HFF-Myc (cell line): ENCODE measurements at regions not wholly inside any gene's neighbourhood (a gene's known extent, or its start where the extent isn't known, plus 50 kb on each side); places are given as distances from the start of the nearest gene placed in this dataset.

Experiments used
- DNase-seq: peaks from one replicate; pipeline ENCODE4 v3.0.0-alpha.2; 2011; ENCODE audit warnings: low read depth; ENCODE audit errors: extremely low read depth
- H3K4me3 ChIP-seq: replicated peaks from 2 replicates; pipeline ENCODE4 v1.5.1; 2011; ENCODE audit warnings: low read depth, mild to moderate bottlenecking, control low read depth, low read length
- TF ChIP-seq, protein P1 (sequence below): IDR thresholded peaks from 2 replicates; pipeline ENCODE4 v1.5.1; 2012; ENCODE audit warnings: mild to moderate bottlenecking, low read depth, low read length, control low read depth; ENCODE audit errors: missing control alignments

DNA sequence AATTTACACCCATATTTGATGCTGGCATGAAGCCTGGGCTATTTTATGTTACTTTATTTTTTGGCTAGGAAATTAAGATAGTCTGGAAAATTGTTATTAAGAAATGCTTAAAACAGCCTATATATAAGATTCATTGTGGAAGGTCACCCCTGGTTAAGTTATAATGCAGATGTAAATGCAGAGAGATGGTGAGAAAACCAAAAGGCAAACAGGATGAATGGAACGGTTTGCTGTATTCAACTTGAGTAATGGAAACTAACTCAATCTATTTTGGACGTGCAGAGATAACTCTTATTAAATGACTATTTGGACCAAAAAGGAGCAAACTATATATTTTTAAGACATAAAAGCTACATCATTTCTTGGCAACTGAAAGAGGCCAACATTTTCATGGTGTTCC, 446.3 kb upstream of the FRG1 start:
- no peak overlapping the region for H3K4me3 ChIP-seq
- TF ChIP-seq, protein P1, sequence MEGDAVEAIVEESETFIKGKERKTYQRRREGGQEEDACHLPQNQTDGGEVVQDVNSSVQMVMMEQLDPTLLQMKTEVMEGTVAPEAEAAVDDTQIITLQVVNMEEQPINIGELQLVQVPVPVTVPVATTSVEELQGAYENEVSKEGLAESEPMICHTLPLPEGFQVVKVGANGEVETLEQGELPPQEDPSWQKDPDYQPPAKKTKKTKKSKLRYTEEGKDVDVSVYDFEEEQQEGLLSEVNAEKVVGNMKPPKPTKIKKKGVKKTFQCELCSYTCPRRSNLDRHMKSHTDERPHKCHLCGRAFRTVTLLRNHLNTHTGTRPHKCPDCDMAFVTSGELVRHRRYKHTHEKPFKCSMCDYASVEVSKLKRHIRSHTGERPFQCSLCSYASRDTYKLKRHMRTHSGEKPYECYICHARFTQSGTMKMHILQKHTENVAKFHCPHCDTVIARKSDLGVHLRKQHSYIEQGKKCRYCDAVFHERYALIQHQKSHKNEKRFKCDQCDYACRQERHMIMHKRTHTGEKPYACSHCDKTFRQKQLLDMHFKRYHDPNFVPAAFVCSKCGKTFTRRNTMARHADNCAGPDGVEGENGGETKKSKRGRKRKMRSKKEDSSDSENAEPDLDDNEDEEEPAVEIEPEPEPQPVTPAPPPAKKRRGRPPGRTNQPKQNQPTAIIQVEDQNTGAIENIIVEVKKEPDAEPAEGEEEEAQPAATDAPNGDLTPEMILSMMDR, result no peak
- no peak for DNase-seq

DNA sequence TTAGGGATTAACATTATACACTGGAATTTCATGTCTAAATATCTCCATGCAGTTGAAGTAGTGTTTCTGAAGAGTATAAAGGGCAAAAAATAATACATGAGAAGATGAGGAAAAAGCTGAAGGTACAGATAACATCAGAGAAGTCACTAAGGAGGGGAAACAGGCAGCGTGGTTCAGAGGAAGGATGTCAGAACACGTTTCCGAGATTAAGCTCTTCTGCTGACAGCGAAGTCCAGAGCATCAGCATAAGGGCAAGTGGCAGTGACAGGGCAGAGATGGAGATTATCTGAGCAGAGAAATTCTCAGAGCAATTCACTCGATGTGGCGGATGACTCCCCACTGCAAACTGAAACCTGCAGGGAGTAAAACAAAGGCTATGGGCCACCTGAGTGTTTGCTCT, 443.2 kb upstream of the FRG1 start:
- TF ChIP-seq, protein P1, result no peak
- H3K4me3 ChIP-seq, result no peak overlapping the region
- no peak for DNase-seq

DNA sequence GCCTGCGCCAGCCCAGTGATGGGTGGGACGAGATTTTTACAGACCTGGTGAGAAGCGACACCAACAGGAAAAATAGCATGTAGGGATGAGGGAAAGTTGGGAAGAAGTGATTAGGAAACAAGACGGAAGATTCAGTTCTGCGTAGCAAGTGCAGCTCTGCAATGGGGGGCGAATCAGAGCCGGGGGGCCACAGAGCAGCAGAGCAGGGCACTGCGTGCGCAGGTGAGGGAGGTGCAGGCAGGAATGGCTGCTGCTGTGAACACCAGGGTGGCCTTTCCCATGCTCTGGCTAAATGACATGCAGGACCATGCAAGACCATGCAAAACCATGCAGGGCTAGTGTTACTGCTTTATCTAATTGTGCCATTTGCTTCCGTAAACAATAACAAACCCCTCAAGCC, 442.7 kb upstream of the FRG1 start:
- TF ChIP-seq, protein P1, result no peak
- no peak overlapping the region for H3K4me3 ChIP-seq
- DNase-seq, result no peak

- no peak for DNase-seq
- H3K4me3 ChIP-seq, result no peak overlapping the region
- TF ChIP-seq, protein P1, result no peak
Observed at GRCh38 chr4:189498457-189498856, 442.2 kb upstream of the FRG1 start.

GRCh38 chr4:189499696-189500095, 441.0 kb upstream of the FRG1 start:
- no peak for DNase-seq
- no peak overlapping the region for H3K4me3 ChIP-seq
- TF ChIP-seq, protein P1, result no peak

GRCh38 chr4:189500970-189501369, 439.7 kb upstream of the FRG1 start:
- no peak overlapping the region for H3K4me3 ChIP-seq
- DNase-seq, result no peak
- TF ChIP-seq, protein P1, result no peak

DNA sequence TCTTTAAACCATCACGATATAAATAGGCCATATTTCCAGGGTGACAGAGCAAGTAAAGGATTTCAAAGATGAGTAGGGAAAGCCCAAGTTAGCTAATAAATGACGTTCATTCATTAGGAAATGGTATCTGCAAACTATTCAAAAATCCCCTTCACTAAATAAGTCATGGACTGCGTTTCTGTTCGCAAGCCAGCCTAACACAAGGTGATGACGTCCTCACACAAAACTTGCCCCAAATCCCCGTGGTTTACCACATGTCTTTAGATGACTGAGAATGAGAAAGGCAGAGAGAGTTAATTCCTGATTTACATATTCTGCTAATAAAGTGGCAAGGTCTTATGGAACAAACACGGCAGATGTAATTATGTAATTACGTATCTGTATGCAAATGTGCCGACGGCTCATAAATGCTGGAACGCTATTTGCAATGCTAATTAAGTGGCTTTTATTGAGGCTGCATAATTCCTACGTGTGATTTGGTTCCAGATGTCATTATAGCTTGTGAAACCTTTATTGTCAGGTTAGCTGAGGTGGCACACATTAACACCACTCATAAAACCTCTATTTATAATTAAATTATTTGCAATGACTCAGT, 437.7 kb upstream of the FRG1 start:
- no peak for DNase-seq
- no peak overlapping the region for H3K4me3 ChIP-seq
- TF ChIP-seq, protein P1, result no peak
